ENCODE measurements at regions not wholly inside any gene's neighbourhood (a gene's known extent, or its start where the extent isn't known, plus 50 kb on each side); places are given as distances from the start of the nearest gene placed in this dataset.

GRCh38 chr9:28916348-28916747 lies 1343.1 kb upstream of the C9orf72 start:
- no peaks in the 10 kb centered on the region for H3K27me3 Mint-ChIP-seq (ENCODE audit: low read depth)
- H3K4me3 Mint-ChIP-seq = no peak overlapping the region
- no peak for TF ChIP-seq CTCF (IDR thresholded peaks at IDR 0.05; ENCODE audit: unreplicated experiment in 3 of 3)
- H3K4me1 Mint-ChIP-seq = no peaks in the 10 kb centered on the region
- H3K36me3 Mint-ChIP-seq (ENCODE audit: low read depth) = no peaks in the 10 kb centered on the region
- H3K9me3 Mint-ChIP-seq = no peaks in the 10 kb centered on the region
- no peak overlapping the region for H3K27ac Mint-ChIP-seq

GRCh38 chr9:28921857-28922500 lies 1348.7 kb upstream of the C9orf72 start:
- TF ChIP-seq CTCF (IDR thresholded peaks at IDR 0.05; ENCODE audit: unreplicated experiment in 3 of 3) = no peak

GRCh38 chr9:28922891-28923290 lies 1349.6 kb upstream of the C9orf72 start:
- no peaks in the 10 kb centered on the region for H3K36me3 Mint-ChIP-seq (ENCODE audit: low read depth)
- no peak for TF ChIP-seq CTCF (IDR thresholded peaks at IDR 0.05; ENCODE audit: unreplicated experiment in 3 of 3)
- peaks cover 13% of the 10 kb centered on the region for H3K4me1 Mint-ChIP-seq
- H3K27ac Mint-ChIP-seq = peak overlapping the region in 1 of 3 experiments; percentile 1
- no peaks in the 10 kb centered on the region for H3K27me3 Mint-ChIP-seq (ENCODE audit: low read depth)
- no peaks in the 10 kb centered on the region for H3K9me3 Mint-ChIP-seq
- no peak overlapping the region for H3K4me3 Mint-ChIP-seq

More at GRCh38 chr9:28921857-28922500, 1348.7 kb upstream of the C9orf72 start:
- Mint-ChIP-seq H3K36me3 (ENCODE audit: low read depth) (no peaks in the 10 kb centered on the region), H3K4me1 (peaks cover 13% of the 10 kb centered on the region), H3K27ac (no peak overlapping the region), H3K9me3 (no peaks in the 10 kb centered on the region), H3K27me3 (ENCODE audit: low read depth) (no peaks in the 10 kb centered on the region), H3K4me3 (no peak overlapping the region)

GRCh38 chr9:28923351-28923750 lies 1350.1 kb upstream of the C9orf72 start:
- Mint-ChIP-seq H3K27ac (peak overlapping the region in 1 of 3 experiments; percentile 1), H3K4me1 (peaks cover 13% of the 10 kb centered on the region), H3K36me3 (ENCODE audit: low read depth) (no peaks in the 10 kb centered on the region), H3K9me3 (no peaks in the 10 kb centered on the region), H3K4me3 (no peak overlapping the region), H3K27me3 (ENCODE audit: low read depth) (no peaks in the 10 kb centered on the region)
- TF ChIP-seq CTCF (IDR thresholded peaks at IDR 0.05; ENCODE audit: unreplicated experiment in 3 of 3) = no peak

GRCh38 chr9:28925157-28925556 lies 1351.9 kb upstream of the C9orf72 start:
- no peaks in the 10 kb centered on the region for H3K9me3 Mint-ChIP-seq
- no peak for TF ChIP-seq CTCF (IDR thresholded peaks at IDR 0.05; ENCODE audit: unreplicated experiment in 3 of 3)
- no peak overlapping the region for H3K4me3 Mint-ChIP-seq
- H3K36me3 Mint-ChIP-seq (ENCODE audit: low read depth) = no peaks in the 10 kb centered on the region
- H3K27ac Mint-ChIP-seq = no peak overlapping the region
- peaks cover 13% of the 10 kb centered on the region for H3K4me1 Mint-ChIP-seq
- H3K27me3 Mint-ChIP-seq (ENCODE audit: low read depth) = no peaks in the 10 kb centered on the region

- Mint-ChIP-seq H3K36me3 (ENCODE audit: low read depth) (no peaks in the 10 kb centered on the region), H3K4me1 (peaks cover 13% of the 10 kb centered on the region)
Observed at GRCh38 chr9:28926306-28926705, 1353.0 kb upstream of the C9orf72 start.

More at GRCh38 chr9:28926306-28926705, 1353.0 kb upstream of the C9orf72 start:
- no peaks in the 10 kb centered on the region for H3K9me3 Mint-ChIP-seq
- H3K4me3 Mint-ChIP-seq = no peak overlapping the region
- no peaks in the 10 kb centered on the region for H3K27me3 Mint-ChIP-seq (ENCODE audit: low read depth)
- H3K27ac Mint-ChIP-seq = no peak overlapping the region
- TF ChIP-seq CTCF (IDR thresholded peaks at IDR 0.05; ENCODE audit: unreplicated experiment in 3 of 3) = no peak
